Erythroblast (primary cell): ENCODE measurements at regions not wholly inside any gene's neighbourhood (a gene's known extent, or its start where the extent isn't known, plus 50 kb on each side); places are given as distances from the start of the nearest gene placed in this dataset.

Experiments
- GATA1 ChIP-seq: IDR thresholded peaks from 2 replicates; pipeline ENCODE4 v1.6.1; 2011; ENCODE audit warnings: low read depth, mild to moderate bottlenecking, control low read depth, low read length, moderate library complexity
- POLR2A ChIP-seq: IDR thresholded peaks from 2 replicates; pipeline ENCODE4 v1.6.1; 2011; ENCODE audit warnings: mild to moderate bottlenecking, low read length

DNA sequence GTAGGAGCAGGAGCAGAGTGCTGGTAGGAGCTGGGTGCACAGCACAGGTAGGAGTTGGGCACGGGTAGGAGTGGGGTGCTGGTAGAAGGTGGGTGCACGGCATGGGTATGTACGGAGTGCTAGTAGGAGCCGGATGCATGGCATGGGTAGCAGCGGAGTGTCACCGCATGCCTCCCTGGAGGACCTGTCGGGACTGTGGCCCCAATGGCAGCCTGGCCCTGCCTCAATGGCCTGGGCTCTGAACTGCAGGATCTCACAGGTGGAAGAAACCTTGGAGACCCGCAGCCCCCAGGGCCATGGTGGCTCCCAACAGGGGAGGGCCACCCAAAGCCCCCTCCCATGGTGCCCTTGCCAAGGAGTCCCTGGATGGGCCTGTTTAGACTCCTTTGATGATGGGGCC is 1146.0 kb downstream of the UQCRFS1 start:
- TF ChIP-seq POLR2A (no peak), GATA1 (no peak)
